Activated CD4-positive, alpha-beta memory T cell treated with anti-CD3 and anti-CD28 coated beads, Interleukin-2, amount 10 ng/mL, durations not matched to agents 7 days and 5 days (primary cell): ENCODE measurements at regions not wholly inside any gene's neighbourhood (a gene's known extent, or its start where the extent isn't known, plus 50 kb on each side); places are given as distances from the start of the nearest gene placed in this dataset.

Experiments used
- CTCF ChIA-PET: fragments of 350-600 bp; sonication (Branson Sonifier 250); formaldehyde crosslinking; loops from one replicate; lab custom pipeline; 2021; ENCODE audit warnings: antibody characterized with exemption, inconsistent platforms; lab: Charles Lee
- POLR2A ChIA-PET: fragments of 350-600 bp; sonication (Branson Sonifier 250); formaldehyde crosslinking; loops from one replicate; lab custom pipeline; 2021; ENCODE audit warnings: antibody characterized with exemption; lab: Charles Lee
- DNase-seq: peaks from one replicate; pipeline ENCODE4 v3.0.0-alpha.2; 2020
- H3K27ac Mint-ChIP-seq: one replicate; pipeline ENCODE4 v1.8.0; 2021; ENCODE audit warnings: mild to moderate bottlenecking, mixed read lengths
- H3K27me3 Mint-ChIP-seq: one replicate; pipeline ENCODE4 v1.8.0; 2021; ENCODE audit warnings: mixed read lengths
- H3K36me3 Mint-ChIP-seq: one replicate; pipeline ENCODE4 v1.8.0; 2021; ENCODE audit warnings: low read depth, mixed read lengths
- H3K4me1 Mint-ChIP-seq: one replicate; pipeline ENCODE4 v1.8.0; 2021; ENCODE audit warnings: mixed read lengths
- H3K4me3 Mint-ChIP-seq: one replicate; pipeline ENCODE4 v1.8.0; 2021; ENCODE audit warnings: mild to moderate bottlenecking, mixed read lengths
- H3K9me3 Mint-ChIP-seq: one replicate; pipeline ENCODE4 v1.8.0; 2021; ENCODE audit warnings: mixed read lengths

- Mint-ChIP-seq H3K4me1 (no peaks in the 10 kb centered on the region), H3K4me3 (no peak overlapping the region), H3K36me3 (no peaks in the 10 kb centered on the region), H3K27me3 (no peaks in the 10 kb centered on the region), H3K27ac (no peak overlapping the region), H3K9me3 (no peaks in the 10 kb centered on the region)
- CTCF ChIA-PET: no interaction called here
- DNase-seq: no peak
- POLR2A ChIA-PET: no interaction called here
These were observed 2702.5 kb downstream of the PCDH7 start for GRCh38 chr4:33422656-33423055.

GRCh38 chr4:33425936-33426335 lies 2705.8 kb downstream of the PCDH7 start:
- no peak overlapping the region for H3K27ac Mint-ChIP-seq
- H3K9me3 Mint-ChIP-seq: peaks cover 2% of the 10 kb centered on the region
- no peak overlapping the region for H3K4me3 Mint-ChIP-seq
- no peak for DNase-seq
- no peaks in the 10 kb centered on the region for H3K4me1 Mint-ChIP-seq
- ChIA-PET POLR2A (no interaction called here), CTCF (no interaction called here)
- H3K36me3 Mint-ChIP-seq: no peaks in the 10 kb centered on the region
- no peaks in the 10 kb centered on the region for H3K27me3 Mint-ChIP-seq

- peaks cover 6% of the 10 kb centered on the region for H3K9me3 Mint-ChIP-seq
- CTCF ChIA-PET: no interaction called here
- no peaks in the 10 kb centered on the region for H3K4me1 Mint-ChIP-seq
- no peak overlapping the region for H3K4me3 Mint-ChIP-seq
- no peaks in the 10 kb centered on the region for H3K36me3 Mint-ChIP-seq
- POLR2A ChIA-PET: no interaction called here
- no peak overlapping the region for H3K27ac Mint-ChIP-seq
- no peak for DNase-seq
- H3K27me3 Mint-ChIP-seq: no peaks in the 10 kb centered on the region
These were observed 2707.5 kb downstream of the PCDH7 start for GRCh38 chr4:33427676-33428075.

DNA sequence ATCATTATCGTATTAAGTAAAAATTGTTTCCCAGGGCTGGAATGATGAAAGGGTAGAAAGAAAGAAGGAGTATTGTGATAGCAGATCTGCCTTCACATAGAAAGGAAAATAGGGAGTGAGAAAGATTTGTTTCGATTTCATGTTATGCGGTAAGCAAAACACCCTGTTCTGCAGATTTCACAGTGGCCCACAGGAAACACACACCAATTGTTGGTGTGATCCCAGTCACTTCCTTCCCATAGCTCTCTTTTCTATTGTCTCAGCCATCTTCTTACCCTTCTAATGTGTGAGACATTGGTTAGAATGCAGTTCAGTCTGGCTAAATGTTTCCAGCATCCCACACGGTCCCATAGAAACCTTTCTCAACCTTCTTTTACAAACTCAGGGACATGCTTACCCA lies 2709.8 kb downstream of the PCDH7 start:
- no peaks in the 10 kb centered on the region for H3K36me3 Mint-ChIP-seq
- ChIA-PET POLR2A (no interaction called here), CTCF (no interaction called here)
- H3K4me3 Mint-ChIP-seq: no peak overlapping the region
- H3K27ac Mint-ChIP-seq: no peak overlapping the region
- H3K9me3 Mint-ChIP-seq: peaks cover 6% of the 10 kb centered on the region
- no peaks in the 10 kb centered on the region for H3K4me1 Mint-ChIP-seq
- no peaks in the 10 kb centered on the region for H3K27me3 Mint-ChIP-seq
- no peak for DNase-seq

DNA sequence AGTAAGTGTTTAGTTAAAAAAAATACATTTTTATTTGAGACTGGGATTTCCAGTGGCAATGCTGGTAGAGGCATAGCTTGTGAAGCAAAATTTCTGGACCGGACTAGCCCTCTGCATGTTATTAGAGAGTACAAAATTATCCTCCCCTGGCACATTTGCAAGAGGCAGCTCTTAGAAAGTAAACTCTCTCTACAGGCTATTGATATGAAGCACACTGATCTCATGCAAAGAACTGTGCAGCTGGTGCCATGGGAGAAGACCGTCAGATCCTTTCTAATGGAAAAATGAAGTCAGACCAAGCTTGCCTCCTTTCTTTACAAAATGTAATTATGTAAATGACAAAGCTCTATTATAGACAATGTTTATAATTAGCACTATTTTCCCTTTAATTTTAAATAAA lies 2717.2 kb downstream of the PCDH7 start:
- no peaks in the 10 kb centered on the region for H3K9me3 Mint-ChIP-seq
- no peaks in the 10 kb centered on the region for H3K4me1 Mint-ChIP-seq
- no peaks in the 10 kb centered on the region for H3K27me3 Mint-ChIP-seq
- H3K27ac Mint-ChIP-seq: no peak overlapping the region
- H3K4me3 Mint-ChIP-seq: no peak overlapping the region
- CTCF ChIA-PET: no interaction called here
- H3K36me3 Mint-ChIP-seq: no peaks in the 10 kb centered on the region
- DNase-seq: no peak
- POLR2A ChIA-PET: no interaction called here

DNA sequence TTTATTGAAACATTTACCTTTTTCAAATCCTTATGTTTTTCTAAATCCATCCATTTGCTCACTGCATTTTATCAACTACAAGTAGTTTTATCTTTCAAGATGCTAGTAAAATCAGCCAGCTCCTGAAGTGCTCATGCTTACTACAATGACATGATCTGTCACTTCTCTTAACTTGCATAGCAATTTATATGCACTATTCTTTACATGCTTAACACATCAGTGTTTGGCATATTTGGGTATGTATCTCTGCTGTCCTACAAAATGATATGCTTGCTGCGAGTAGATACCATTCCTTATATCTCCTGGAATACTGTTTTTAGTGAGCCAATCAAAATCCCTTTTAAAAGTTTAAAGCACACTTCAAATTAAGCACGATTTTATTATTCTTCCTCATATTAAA lies 2726.8 kb downstream of the PCDH7 start:
- ChIA-PET POLR2A (no interaction called here), CTCF (no interaction called here)
- Mint-ChIP-seq H3K9me3 (peaks cover 8% of the 10 kb centered on the region), H3K4me3 (no peak overlapping the region), H3K4me1 (no peaks in the 10 kb centered on the region), H3K36me3 (no peaks in the 10 kb centered on the region), H3K27ac (no peak overlapping the region), H3K27me3 (no peaks in the 10 kb centered on the region)
- no peak for DNase-seq

GRCh38 chr4:33448948-33449347 lies 2728.8 kb downstream of the PCDH7 start:
- Mint-ChIP-seq H3K36me3 (no peaks in the 10 kb centered on the region), H3K4me1 (no peaks in the 10 kb centered on the region), H3K27me3 (no peaks in the 10 kb centered on the region), H3K27ac (no peak overlapping the region), H3K9me3 (peaks cover 8% of the 10 kb centered on the region), H3K4me3 (no peak overlapping the region)
- ChIA-PET CTCF (no interaction called here), POLR2A (no interaction called here)
- DNase-seq: no peak

- Mint-ChIP-seq H3K27me3 (no peaks in the 10 kb centered on the region), H3K36me3 (no peaks in the 10 kb centered on the region), H3K4me1 (no peaks in the 10 kb centered on the region), H3K27ac (no peak overlapping the region), H3K9me3 (no peaks in the 10 kb centered on the region), H3K4me3 (no peak overlapping the region)
- CTCF ChIA-PET: no interaction called here
- no peak for DNase-seq
- POLR2A ChIA-PET: no interaction called here
These were observed 2733.3 kb downstream of the PCDH7 start for GRCh38 chr4:33453436-33453835.

GRCh38 chr4:33453916-33454315 lies 2733.7 kb downstream of the PCDH7 start:
- H3K4me1 Mint-ChIP-seq: no peaks in the 10 kb centered on the region
- H3K4me3 Mint-ChIP-seq: no peak overlapping the region
- no peaks in the 10 kb centered on the region for H3K9me3 Mint-ChIP-seq
- CTCF ChIA-PET: no interaction called here
- DNase-seq: no peak
- no peaks in the 10 kb centered on the region for H3K27me3 Mint-ChIP-seq
- POLR2A ChIA-PET: no interaction called here
- no peaks in the 10 kb centered on the region for H3K36me3 Mint-ChIP-seq
- H3K27ac Mint-ChIP-seq: no peak overlapping the region

DNA sequence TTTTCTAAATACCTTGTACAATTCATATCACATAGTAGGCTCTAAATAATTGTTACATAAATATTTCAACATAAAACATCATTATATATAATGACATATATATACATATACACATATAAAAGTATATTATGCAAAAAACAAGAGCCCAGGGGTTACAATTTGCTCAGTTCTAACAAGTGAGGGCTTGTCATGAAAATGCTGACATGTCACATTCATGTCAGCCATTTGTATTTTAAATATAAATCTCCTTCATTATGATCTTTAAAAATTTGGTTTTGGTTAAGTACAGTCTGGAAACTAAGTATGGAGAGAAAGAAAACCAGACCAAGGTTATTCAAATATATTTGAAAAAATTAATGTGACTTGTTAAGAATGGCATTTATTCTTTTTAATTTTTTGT lies 2745.4 kb downstream of the PCDH7 start:
- peaks cover 7% of the 10 kb centered on the region for H3K9me3 Mint-ChIP-seq
- CTCF ChIA-PET: no interaction called here
- no peaks in the 10 kb centered on the region for H3K4me1 Mint-ChIP-seq

DNA sequence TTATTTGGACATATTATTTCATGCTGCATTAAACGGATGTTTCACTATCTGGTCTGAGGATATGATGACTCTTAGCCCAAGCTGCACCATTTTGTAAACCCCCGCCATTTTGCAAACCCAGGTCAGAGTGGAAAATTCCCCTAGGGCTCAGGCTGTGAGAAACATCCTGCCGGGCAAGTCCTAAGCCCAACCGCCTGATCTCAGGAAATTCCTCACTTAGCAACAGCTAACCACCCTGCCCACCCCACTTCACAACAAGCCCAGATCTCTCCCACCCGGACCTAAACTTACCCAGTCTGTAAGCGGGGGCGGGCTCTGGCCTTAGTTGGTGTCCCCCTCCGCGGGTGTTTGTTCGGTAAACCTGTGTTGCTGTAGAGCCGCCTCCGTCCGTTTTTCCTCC lies 2747.1 kb downstream of the PCDH7 start:
- peaks cover 7% of the 10 kb centered on the region for H3K9me3 Mint-ChIP-seq
- H3K4me3 Mint-ChIP-seq: no peak overlapping the region
- no peaks in the 10 kb centered on the region for H3K4me1 Mint-ChIP-seq
- ChIA-PET POLR2A (no interaction called here), CTCF (no interaction called here)
- H3K27me3 Mint-ChIP-seq: no peaks in the 10 kb centered on the region
- no peak for DNase-seq
- no peaks in the 10 kb centered on the region for H3K36me3 Mint-ChIP-seq
- no peak overlapping the region for H3K27ac Mint-ChIP-seq

More for the DNA sequence above, 2745.4 kb downstream of the PCDH7 start:
- no peaks in the 10 kb centered on the region for H3K36me3 Mint-ChIP-seq
- H3K27me3 Mint-ChIP-seq: no peaks in the 10 kb centered on the region
- H3K4me3 Mint-ChIP-seq: no peak overlapping the region
- no peak for DNase-seq
- POLR2A ChIA-PET: no interaction called here
- H3K27ac Mint-ChIP-seq: no peak overlapping the region

DNA sequence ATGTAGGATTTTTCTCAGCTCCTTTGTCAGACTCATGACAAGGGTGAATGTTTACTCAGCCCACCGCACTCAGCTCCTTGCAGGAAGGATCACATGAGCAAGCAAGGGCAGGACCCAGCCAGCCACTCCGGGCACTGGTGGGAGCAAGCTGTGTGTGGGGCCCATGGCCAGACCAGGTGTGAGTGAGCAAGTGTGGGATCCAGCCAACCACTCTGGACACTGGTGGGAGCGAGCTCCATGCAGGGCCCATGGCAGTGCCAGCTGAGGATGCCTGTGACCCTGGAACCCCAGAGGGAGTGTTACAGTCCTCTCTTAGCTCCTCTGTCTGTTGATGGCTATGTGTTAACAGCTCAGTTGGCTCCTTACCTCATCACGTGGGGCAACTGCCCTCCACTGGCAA lies 2750.6 kb downstream of the PCDH7 start:
- Mint-ChIP-seq H3K36me3 (no peaks in the 10 kb centered on the region), H3K9me3 (peaks cover 9% of the 10 kb centered on the region), H3K4me3 (no peak overlapping the region), H3K27ac (no peak overlapping the region), H3K27me3 (no peaks in the 10 kb centered on the region), H3K4me1 (no peaks in the 10 kb centered on the region)
- ChIA-PET CTCF (interaction anchor here (0.5 kb wide), 1 partner anchor 15 kb away, joined by 4 read pairs; no protein-coding TSS in a partner anchor), POLR2A (no interaction called here)
- no peak for DNase-seq

GRCh38 chr4:33477715-33478114 lies 2757.5 kb downstream of the PCDH7 start:
- peaks cover 2% of the 10 kb centered on the region for H3K9me3 Mint-ChIP-seq
- no peak overlapping the region for H3K27ac Mint-ChIP-seq
- H3K4me3 Mint-ChIP-seq: no peak overlapping the region
- DNase-seq: no peak
- ChIA-PET POLR2A (no interaction called here), CTCF (no interaction called here)
- no peaks in the 10 kb centered on the region for H3K4me1 Mint-ChIP-seq
- H3K36me3 Mint-ChIP-seq: no peaks in the 10 kb centered on the region
- no peaks in the 10 kb centered on the region for H3K27me3 Mint-ChIP-seq

- ChIA-PET CTCF (no interaction called here), POLR2A (no interaction called here)
- Mint-ChIP-seq H3K36me3 (no peaks in the 10 kb centered on the region), H3K4me3 (no peak overlapping the region), H3K27ac (no peak overlapping the region), H3K9me3 (no peaks in the 10 kb centered on the region), H3K4me1 (no peaks in the 10 kb centered on the region), H3K27me3 (no peaks in the 10 kb centered on the region)
- no peak for DNase-seq
These were observed 2761.5 kb downstream of the ARAP2 start for GRCh38 chr4:33482773-33483172.

GRCh38 chr4:33485111-33485510 lies 2759.2 kb downstream of the ARAP2 start:
- Mint-ChIP-seq H3K4me3 (no peak overlapping the region), H3K27ac (no peak overlapping the region), H3K36me3 (no peaks in the 10 kb centered on the region), H3K4me1 (no peaks in the 10 kb centered on the region), H3K27me3 (no peaks in the 10 kb centered on the region), H3K9me3 (peaks cover 3% of the 10 kb centered on the region)
- ChIA-PET POLR2A (no interaction called here), CTCF (no interaction called here)
- no peak for DNase-seq
